NB4 (cell line): ENCODE measurements at regions not wholly inside any gene's neighbourhood (a gene's known extent, or its start where the extent isn't known, plus 50 kb on each side); places are given as distances from the start of the nearest gene placed in this dataset.

Experiments
- DNase-seq: peaks from one replicate; pipeline ENCODE4 v3.0.0; 2010; ENCODE audit warnings: low read depth
- H3K4me3 ChIP-seq: one replicate; pipeline ENCODE4 v1.5.1; 2011; ENCODE audit warnings: mild to moderate bottlenecking, low read depth, low read length, moderate library complexity
- MYC ChIP-seq: IDR thresholded peaks from 2 replicates; pipeline ENCODE4 v1.6.1; 2011; ENCODE audit warnings: low read depth, low read length
- POLR2A ChIP-seq: IDR thresholded peaks from 2 replicates; pipeline ENCODE4 v1.6.1; 2011; ENCODE audit warnings: mild to moderate bottlenecking; ENCODE audit not compliant: insufficient read length; ENCODE audit errors: extremely low read depth
- TF ChIP-seq, protein P1 (sequence below): IDR thresholded peaks from one replicate; pipeline ENCODE4 v1.5.1; 2012; ENCODE audit warnings: low read depth, low read length
- TF ChIP-seq, protein P2 (sequence below): IDR thresholded peaks from 2 replicates; pipeline ENCODE4 v1.6.1; 2011; ENCODE audit warnings: low read depth, low read length

DNA sequence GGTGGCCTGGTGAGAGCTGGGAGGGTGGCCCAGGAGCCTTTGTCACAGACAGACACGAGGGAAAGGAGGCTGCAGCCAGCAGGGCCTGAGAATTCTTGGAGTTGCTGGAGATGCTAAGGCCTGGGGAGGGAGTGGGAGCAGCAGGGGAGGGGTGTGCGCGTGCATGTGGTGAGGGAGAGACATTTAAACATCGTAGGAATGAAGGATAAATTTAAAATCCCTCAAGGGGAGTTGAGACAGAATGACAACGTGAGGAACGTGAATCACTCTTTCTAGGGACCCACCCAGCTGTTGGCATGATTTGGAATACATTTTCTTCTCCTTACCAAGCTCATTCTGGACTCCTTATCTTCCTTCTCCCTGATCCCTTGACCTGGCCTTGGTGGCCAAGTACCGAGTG lies 73.3 kb upstream of the CACNA1E start:
- TF ChIP-seq, protein P1, sequence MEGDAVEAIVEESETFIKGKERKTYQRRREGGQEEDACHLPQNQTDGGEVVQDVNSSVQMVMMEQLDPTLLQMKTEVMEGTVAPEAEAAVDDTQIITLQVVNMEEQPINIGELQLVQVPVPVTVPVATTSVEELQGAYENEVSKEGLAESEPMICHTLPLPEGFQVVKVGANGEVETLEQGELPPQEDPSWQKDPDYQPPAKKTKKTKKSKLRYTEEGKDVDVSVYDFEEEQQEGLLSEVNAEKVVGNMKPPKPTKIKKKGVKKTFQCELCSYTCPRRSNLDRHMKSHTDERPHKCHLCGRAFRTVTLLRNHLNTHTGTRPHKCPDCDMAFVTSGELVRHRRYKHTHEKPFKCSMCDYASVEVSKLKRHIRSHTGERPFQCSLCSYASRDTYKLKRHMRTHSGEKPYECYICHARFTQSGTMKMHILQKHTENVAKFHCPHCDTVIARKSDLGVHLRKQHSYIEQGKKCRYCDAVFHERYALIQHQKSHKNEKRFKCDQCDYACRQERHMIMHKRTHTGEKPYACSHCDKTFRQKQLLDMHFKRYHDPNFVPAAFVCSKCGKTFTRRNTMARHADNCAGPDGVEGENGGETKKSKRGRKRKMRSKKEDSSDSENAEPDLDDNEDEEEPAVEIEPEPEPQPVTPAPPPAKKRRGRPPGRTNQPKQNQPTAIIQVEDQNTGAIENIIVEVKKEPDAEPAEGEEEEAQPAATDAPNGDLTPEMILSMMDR, result no peak
- TF ChIP-seq MYC (no peak), POLR2A (no peak)
- TF ChIP-seq, protein P2, sequence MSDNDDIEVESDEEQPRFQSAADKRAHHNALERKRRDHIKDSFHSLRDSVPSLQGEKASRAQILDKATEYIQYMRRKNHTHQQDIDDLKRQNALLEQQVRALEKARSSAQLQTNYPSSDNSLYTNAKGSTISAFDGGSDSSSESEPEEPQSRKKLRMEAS, result no peak
- no peak for DNase-seq
- no peak overlapping the region for H3K4me3 ChIP-seq

DNA sequence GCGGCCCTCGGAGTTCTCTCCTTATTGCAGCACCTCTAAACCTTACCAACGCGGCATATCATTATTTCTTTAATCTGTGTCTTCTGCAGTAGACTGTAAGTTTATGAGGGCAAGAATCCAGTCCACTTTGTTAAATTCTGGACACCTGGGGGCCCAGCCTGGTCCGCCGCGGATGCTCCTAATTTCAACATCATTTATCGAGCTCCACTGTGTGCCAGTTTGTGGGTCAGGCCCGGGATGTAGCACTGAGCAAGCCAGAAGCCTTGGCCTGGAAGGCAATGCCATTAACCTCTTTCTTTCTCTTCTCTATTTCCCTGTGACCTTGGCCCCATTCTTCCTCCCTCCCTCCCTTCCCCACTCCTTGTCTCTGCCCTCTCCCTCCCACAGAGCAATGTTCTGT lies 70.6 kb upstream of the CACNA1E start:
- no peak overlapping the region for H3K4me3 ChIP-seq
- no peak for DNase-seq
- TF ChIP-seq, protein P1, result no peak
- TF ChIP-seq MYC (no peak), POLR2A (no peak)
- TF ChIP-seq, protein P2, result no peak

DNA sequence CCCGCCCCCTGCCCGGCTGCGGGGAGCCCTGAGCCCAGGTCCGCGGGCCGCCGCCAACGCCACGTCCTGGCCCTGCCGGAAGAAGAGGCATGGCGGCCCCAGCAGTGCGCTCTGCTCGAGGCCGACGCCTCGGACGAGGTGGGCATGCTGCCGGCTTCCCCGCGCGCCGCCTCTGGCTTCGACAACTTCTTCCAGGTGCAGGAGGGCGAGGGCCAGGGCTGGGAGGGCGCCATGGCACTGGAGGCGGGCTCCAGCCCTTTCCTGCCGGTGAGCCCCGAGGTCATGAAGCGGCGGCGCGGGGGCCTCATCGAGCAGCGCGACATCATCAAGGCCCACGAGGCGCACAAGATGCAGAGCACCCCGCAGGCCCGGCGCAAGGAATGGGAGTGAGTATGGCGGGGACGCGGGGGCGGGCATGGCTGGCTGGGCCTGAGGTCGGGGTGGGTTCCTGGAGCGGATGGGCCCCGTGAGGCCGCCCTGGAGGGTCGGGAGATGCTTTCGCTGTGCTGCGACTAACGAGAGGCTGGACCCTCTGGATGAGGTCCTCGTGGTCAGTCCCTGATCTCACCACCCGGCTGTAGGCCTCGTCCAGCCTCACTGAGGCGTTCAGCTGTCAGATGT lies 70.0 kb upstream of the CACNA1E start:
- DNase-seq, result no peak
- TF ChIP-seq, protein P2, result no peak
- no peak for TF ChIP-seq MYC
- TF ChIP-seq, protein P1, result no peak
- no peak for TF ChIP-seq POLR2A
- H3K4me3 ChIP-seq, result no peak overlapping the region

DNA sequence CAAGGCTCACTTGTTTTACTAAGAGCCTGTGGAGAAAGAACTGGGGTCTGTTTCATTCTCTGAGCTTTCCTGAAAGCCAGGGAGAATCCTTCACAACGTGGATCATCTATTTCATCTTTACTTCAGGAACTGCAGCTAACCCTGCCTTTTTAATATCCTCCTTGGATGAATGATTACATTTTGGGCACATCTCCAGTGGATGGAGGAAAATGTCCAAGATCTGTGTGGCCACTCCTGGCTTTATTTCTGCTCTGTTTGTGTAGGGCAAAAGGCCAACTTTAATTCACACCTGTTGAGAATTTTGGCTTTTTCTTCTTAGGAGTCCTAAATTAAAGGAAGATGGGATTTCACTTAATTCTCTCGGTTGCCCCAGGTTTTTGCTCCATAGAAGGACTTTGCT lies 69.5 kb upstream of the CACNA1E start:
- TF ChIP-seq POLR2A, result no peak
- TF ChIP-seq, protein P1, result no peak
- DNase-seq, result no peak
- H3K4me3 ChIP-seq, result no peak overlapping the region

DNA sequence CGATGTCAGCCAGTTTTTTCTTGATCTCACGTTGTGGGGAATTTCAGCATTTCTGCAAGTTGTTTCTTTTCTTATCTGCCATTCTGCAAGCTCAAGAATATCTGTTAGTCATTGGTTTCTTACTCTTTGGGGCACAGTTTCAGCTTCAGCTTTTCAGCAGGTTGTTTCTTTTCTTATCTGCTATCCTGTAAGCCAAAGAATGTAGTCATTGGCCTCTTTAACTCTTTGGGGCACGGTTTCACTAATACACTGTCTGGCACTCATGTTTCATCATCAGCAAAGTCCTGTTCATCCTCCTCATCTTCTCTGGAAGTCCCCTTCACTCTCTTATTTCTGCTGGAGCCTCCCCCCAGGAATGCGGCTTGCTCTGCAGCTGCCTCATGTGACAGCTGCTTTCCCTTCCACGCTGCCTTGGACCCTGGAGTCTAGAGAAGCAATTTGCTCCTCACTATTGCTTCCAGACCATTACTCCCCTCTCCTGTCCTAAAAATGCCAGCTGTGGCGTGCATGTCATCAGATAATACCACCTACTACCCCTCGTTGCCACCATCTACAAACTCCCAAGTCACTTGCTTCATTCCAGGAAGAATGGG lies 67.0 kb upstream of the CACNA1E start:
- DNase-seq, result no peak
- no peak for TF ChIP-seq POLR2A
- TF ChIP-seq, protein P2, result no peak
- TF ChIP-seq, protein P1, result no peak
- no peak for TF ChIP-seq MYC
- H3K4me3 ChIP-seq, result no peak overlapping the region

DNA sequence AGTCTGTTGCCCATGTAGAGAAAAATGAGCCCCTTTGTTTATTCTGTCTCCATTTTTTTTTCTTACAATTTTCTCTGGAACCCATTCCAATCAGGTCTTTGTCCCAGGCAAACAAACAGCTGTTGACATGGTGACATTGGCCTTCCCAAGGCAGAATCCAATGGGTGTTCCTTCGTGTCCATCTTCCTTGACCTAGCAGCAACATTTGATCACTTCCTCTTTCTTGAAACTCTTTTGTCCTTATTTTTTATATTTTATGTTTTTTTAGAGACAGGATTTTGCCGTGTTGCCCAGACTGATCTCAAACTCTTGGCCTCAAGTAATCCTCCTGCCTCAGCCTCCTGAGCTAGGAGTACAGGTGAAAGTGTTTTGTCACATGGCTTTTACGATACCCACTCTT lies 65.4 kb upstream of the CACNA1E start:
- TF ChIP-seq POLR2A (no peak), MYC (no peak)
- TF ChIP-seq, protein P1, result no peak
- TF ChIP-seq, protein P2, result no peak
- no peak overlapping the region for H3K4me3 ChIP-seq
- DNase-seq, result no peak
